ENCODE measurements at regions not wholly inside any gene's neighbourhood (a gene's known extent, or its start where the extent isn't known, plus 50 kb on each side); places are given as distances from the start of the nearest gene placed in this dataset.

- no peak overlapping the region for H3K27ac ChIP-seq (ENCODE audit: control insufficient read depth, insufficient read depth, low read length)
- FAIRE-seq = no peak
- no peaks in the 10 kb centered on the region for H3K36me3 ChIP-seq (ENCODE audit: control insufficient read depth in 2 of 2, extremely low read depth in 1 of 2, insufficient read depth in 2 of 2, low read length in 2 of 2)
- DNase-seq (ENCODE audit: low read depth, low spot score) = no peak
- dilution Hi-C loops (cut with MboI; ENCODE audit: extremely low pct_ligation_motif_present, low sequenced_read_pairs) = no loop called here
- no peak overlapping the region for H2AFZ ChIP-seq (ENCODE audit: control insufficient read depth, low read length)
- H3K27me3 ChIP-seq (ENCODE audit: control insufficient read depth, extremely low read depth, insufficient read depth, low read length) = no peaks in the 10 kb centered on the region
- H3K4me3 ChIP-seq (ENCODE audit: control insufficient read depth in 2 of 3, extremely low read depth in 1 of 3, insufficient read depth in 2 of 3, low read depth in 1 of 3, low read length in 3 of 3) = no peak overlapping the region
- no peak overlapping the region for H3K4me2 ChIP-seq (ENCODE audit: control insufficient read depth, extremely low read depth, insufficient read depth, low read depth, low read length)
- TF ChIP-seq EZH2 (IDR thresholded peaks at IDR 0.05; ENCODE audit: low read length) (no peak), CTCF (optimal IDR thresholded peaks at IDR 0.05 in 1 of 3, IDR thresholded peaks at IDR 0.05 in 1 of 3, conservative IDR thresholded peaks at IDR 0.05 in 1 of 3; ENCODE audit: extremely low read depth in 1 of 3, insufficient read depth in 2 of 3, low read length in 3 of 3) (no peak)
- H3K9ac ChIP-seq (ENCODE audit: control insufficient read depth, extremely low read depth, insufficient read depth, low read length) = no peak overlapping the region
- H4K20me1 ChIP-seq (ENCODE audit: control insufficient read depth, extremely low read depth, insufficient read depth, low read length) = no peaks in the 10 kb centered on the region
- H3K79me2 ChIP-seq (ENCODE audit: control insufficient read depth, insufficient read depth, low read length) = no peaks in the 10 kb centered on the region
- H3K4me1 ChIP-seq (ENCODE audit: control insufficient read depth, extremely low read depth, insufficient read depth, low read length) = no peaks in the 10 kb centered on the region
- no peaks in the 10 kb centered on the region for H3K9me1 ChIP-seq (ENCODE audit: control insufficient read depth, extremely low read depth, insufficient read depth, low read length)
- no peaks in the 10 kb centered on the region for H3K9me3 ChIP-seq (ENCODE audit: control insufficient read depth, low read depth, low read length)
Measured at GRCh38 chr18:70643812-70644211, 355.0 kb downstream of the SOCS6 start.

GRCh38 chr18:70641156-70641775 lies 352.4 kb downstream of the SOCS6 start:
- Histone ChIP-seq H3K36me3 (ENCODE audit: control insufficient read depth in 2 of 2, extremely low read depth in 1 of 2, insufficient read depth in 2 of 2, low read length in 2 of 2) (no peaks in the 10 kb centered on the region), H3K27ac (ENCODE audit: control insufficient read depth, insufficient read depth, low read length) (no peak overlapping the region), H2AFZ (ENCODE audit: control insufficient read depth, low read length) (no peak overlapping the region), H3K27me3 (ENCODE audit: control insufficient read depth, extremely low read depth, insufficient read depth, low read length) (no peaks in the 10 kb centered on the region), H3K4me1 (ENCODE audit: control insufficient read depth, extremely low read depth, insufficient read depth, low read length) (no peaks in the 10 kb centered on the region), H3K9me1 (ENCODE audit: control insufficient read depth, extremely low read depth, insufficient read depth, low read length) (no peaks in the 10 kb centered on the region), H4K20me1 (ENCODE audit: control insufficient read depth, extremely low read depth, insufficient read depth, low read length) (no peaks in the 10 kb centered on the region), H3K9ac (ENCODE audit: control insufficient read depth, extremely low read depth, insufficient read depth, low read length) (no peak overlapping the region), H3K79me2 (ENCODE audit: control insufficient read depth, insufficient read depth, low read length) (no peaks in the 10 kb centered on the region), H3K4me3 (ENCODE audit: control insufficient read depth in 2 of 3, extremely low read depth in 1 of 3, insufficient read depth in 2 of 3, low read depth in 1 of 3, low read length in 3 of 3) (no peak overlapping the region), H3K4me2 (ENCODE audit: control insufficient read depth, extremely low read depth, insufficient read depth, low read depth, low read length) (no peak overlapping the region), H3K9me3 (ENCODE audit: control insufficient read depth, low read depth, low read length) (no peaks in the 10 kb centered on the region)
- dilution Hi-C loops (cut with MboI; ENCODE audit: extremely low pct_ligation_motif_present, low sequenced_read_pairs) = no loop called here
- FAIRE-seq = no peak
- no peak for TF ChIP-seq EZH2 (IDR thresholded peaks at IDR 0.05; ENCODE audit: low read length)
- TF ChIP-seq CTCF (optimal IDR thresholded peaks at IDR 0.05 in 1 of 3, IDR thresholded peaks at IDR 0.05 in 1 of 3, conservative IDR thresholded peaks at IDR 0.05 in 1 of 3; ENCODE audit: extremely low read depth in 1 of 3, insufficient read depth in 2 of 3, low read length in 3 of 3) = no peak
- no peak for DNase-seq (ENCODE audit: low read depth, low spot score)
